IgD-negative memory B cell (primary cell): ENCODE measurements at regions not wholly inside any gene's neighbourhood (a gene's known extent, or its start where the extent isn't known, plus 50 kb on each side); places are given as distances from the start of the nearest gene placed in this dataset.
"Not testable (repeated sequence)": the region's sequence is repeated elsewhere in the genome, so short reads cannot be mapped to it uniquely, and the experiment has no call there.

Source experiments
- H3K27ac Mint-ChIP-seq, 3 donors: one replicate each; pipeline ENCODE4 v1.8.0; 2020 to 2022; ENCODE audit warnings: mild to moderate bottlenecking in 3 of 3, mixed read lengths in 3 of 3, moderate library complexity in 1 of 3
- H3K27me3 Mint-ChIP-seq: one replicate; pipeline ENCODE4 v1.8.0; 2021; ENCODE audit warnings: mixed read lengths
- H3K36me3 Mint-ChIP-seq: one replicate; pipeline ENCODE4 v1.8.0; 2020; ENCODE audit warnings: mild to moderate bottlenecking, mixed read lengths
- H3K4me1 Mint-ChIP-seq, 3 donors: one replicate each; pipeline ENCODE4 v1.8.0; 2020 to 2022; ENCODE audit warnings: mixed read lengths in 3 of 3, mild to moderate bottlenecking in 1 of 3
- H3K4me3 Mint-ChIP-seq, 4 donors: one replicate each; pipeline ENCODE4 v1.8.0; 2020 to 2022; ENCODE audit warnings: mild to moderate bottlenecking in 4 of 4, mixed read lengths in 4 of 4, moderate library complexity in 3 of 4
- H3K9me3 Mint-ChIP-seq, 3 donors: one replicate each; pipeline ENCODE4 v1.8.0; 2020 to 2021; ENCODE audit warnings: mixed read lengths in 3 of 3, mild to moderate bottlenecking in 1 of 3

GRCh38 chr19:28689464-28689863, 523.5 kb downstream of the UQCRFS1 start:
- not testable (repeated sequence) for H3K9me3 Mint-ChIP-seq, H3K4me1 Mint-ChIP-seq, H3K36me3 Mint-ChIP-seq, H3K27me3 Mint-ChIP-seq, H3K27ac Mint-ChIP-seq, H3K4me3 Mint-ChIP-seq

DNA sequence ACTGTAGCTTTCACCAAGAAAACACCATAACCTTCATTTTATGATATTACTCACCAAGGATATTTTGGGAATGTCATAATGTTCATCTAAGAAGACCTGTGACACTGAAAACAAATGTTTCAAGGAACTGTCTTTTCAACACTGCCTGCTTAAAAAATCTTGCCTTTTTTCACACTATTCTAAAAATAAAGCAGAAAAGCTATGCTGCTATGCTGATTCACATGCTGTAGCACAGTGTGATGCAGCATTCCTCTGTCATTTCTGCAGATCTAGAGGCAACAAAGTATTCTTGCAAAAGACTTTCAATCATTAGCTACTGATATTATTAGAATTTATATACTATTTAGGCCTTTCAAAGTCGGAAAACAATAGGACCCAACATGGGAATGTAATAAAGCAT, 525.7 kb downstream of the UQCRFS1 start:
- Mint-ChIP-seq H3K4me3 (no peak overlapping the region), H3K27ac (no peak overlapping the region), H3K4me1 (no peaks in the 10 kb centered on the region), H3K36me3 (no peaks in the 10 kb centered on the region), H3K9me3 (peaks cover 0 to 9% (median 5%) of the 10 kb centered on the region in 3 donors), H3K27me3 (no peaks in the 10 kb centered on the region)

- Mint-ChIP-seq H3K4me1 (no peaks in the 10 kb centered on the region), H3K27me3 (no peaks in the 10 kb centered on the region), H3K36me3 (no peaks in the 10 kb centered on the region), H3K4me3 (no peak overlapping the region), H3K9me3 (peaks cover 0 to 9% (median 5%) of the 10 kb centered on the region in 3 donors), H3K27ac (no peak overlapping the region)
These were observed 526.2 kb downstream of the UQCRFS1 start for GRCh38 chr19:28686756-28687155.

GRCh38 chr19:28685802-28686201, 527.1 kb downstream of the UQCRFS1 start:
- peaks cover 0 to 9% (median 5%) of the 10 kb centered on the region in 3 donors for H3K9me3 Mint-ChIP-seq
- no peak overlapping the region for H3K4me3 Mint-ChIP-seq
- no peak overlapping the region for H3K27ac Mint-ChIP-seq
- no peaks in the 10 kb centered on the region for H3K36me3 Mint-ChIP-seq
- H3K27me3 Mint-ChIP-seq: no peaks in the 10 kb centered on the region
- H3K4me1 Mint-ChIP-seq: no peaks in the 10 kb centered on the region

DNA sequence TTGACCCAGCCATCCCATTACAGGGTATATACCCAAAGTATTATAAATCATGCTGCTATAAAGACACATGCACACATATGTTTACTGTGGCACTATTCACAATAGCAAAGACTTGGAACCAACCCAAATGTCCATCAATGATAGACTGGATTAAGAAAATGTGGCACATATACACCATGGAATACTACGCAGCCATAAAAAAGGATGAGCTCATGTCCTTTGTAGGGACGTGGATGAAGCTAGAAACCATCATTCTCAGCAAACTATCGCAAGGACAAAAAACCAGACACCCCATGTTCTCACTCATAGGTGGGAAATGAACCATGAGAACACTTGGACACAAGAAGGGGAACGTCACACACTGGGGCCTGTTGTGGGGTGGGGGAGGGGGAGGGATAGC, 527.9 kb downstream of the UQCRFS1 start:
- not testable (repeated sequence) for H3K36me3 Mint-ChIP-seq, H3K27ac Mint-ChIP-seq, H3K4me1 Mint-ChIP-seq, H3K27me3 Mint-ChIP-seq, H3K4me3 Mint-ChIP-seq, H3K9me3 Mint-ChIP-seq

DNA sequence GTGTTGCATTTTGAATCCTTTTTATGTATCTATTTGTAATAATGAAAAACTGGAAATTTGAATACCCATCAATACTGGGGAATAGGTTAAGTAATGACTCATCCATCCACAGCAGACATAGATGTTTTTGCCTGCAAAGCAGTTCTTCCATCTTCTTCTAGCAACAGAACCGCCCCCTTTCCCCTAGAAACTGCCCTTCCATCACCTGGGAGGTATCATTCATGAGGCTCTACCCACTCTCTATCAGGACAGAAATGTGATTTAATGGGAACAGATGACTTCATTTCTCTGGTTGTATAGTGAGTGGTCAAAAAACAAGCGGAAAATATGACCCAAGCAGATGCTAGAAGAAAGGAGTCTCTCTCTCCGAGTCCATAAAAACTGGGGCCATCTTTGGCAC, 532.8 kb downstream of the UQCRFS1 start:
- Mint-ChIP-seq H3K9me3 (peaks cover 0 to 8% (median 3%) of the 10 kb centered on the region in 3 donors), H3K27me3 (no peaks in the 10 kb centered on the region), H3K4me3 (peak overlapping the region in 1 of 4 donors; percentile 25), H3K4me1 (no peaks in the 10 kb centered on the region), H3K36me3 (no peaks in the 10 kb centered on the region), H3K27ac (no peak overlapping the region)

- H3K27me3 Mint-ChIP-seq: no peaks in the 10 kb centered on the region
- no peaks in the 10 kb centered on the region for H3K4me1 Mint-ChIP-seq
- no peak overlapping the region for H3K27ac Mint-ChIP-seq
- H3K9me3 Mint-ChIP-seq: peaks cover 9 to 36% (median 19%) of the 10 kb centered on the region in 3 donors
- no peaks in the 10 kb centered on the region for H3K36me3 Mint-ChIP-seq
- H3K4me3 Mint-ChIP-seq: no peak overlapping the region
These were observed 542.1 kb downstream of the UQCRFS1 start for GRCh38 chr19:28670836-28671235.

- H3K9me3 Mint-ChIP-seq: peaks cover 9 to 37% (median 17%) of the 10 kb centered on the region in 3 donors
- H3K27ac Mint-ChIP-seq: no peak overlapping the region
- H3K4me1 Mint-ChIP-seq: no peaks in the 10 kb centered on the region
- no peaks in the 10 kb centered on the region for H3K27me3 Mint-ChIP-seq
- H3K4me3 Mint-ChIP-seq: no peak overlapping the region
- H3K36me3 Mint-ChIP-seq: peaks cover 1% of the 10 kb centered on the region
These were observed 543.1 kb downstream of the UQCRFS1 start for GRCh38 chr19:28669804-28670203.

- no peaks in the 10 kb centered on the region for H3K27me3 Mint-ChIP-seq
- H3K4me1 Mint-ChIP-seq: no peaks in the 10 kb centered on the region
- no peak overlapping the region for H3K4me3 Mint-ChIP-seq
- peaks cover 1% of the 10 kb centered on the region for H3K36me3 Mint-ChIP-seq
- H3K27ac Mint-ChIP-seq: peak overlapping the region in 1 of 3 donors; percentile 88
- peaks cover 7 to 40% (median 18%) of the 10 kb centered on the region in 3 donors for H3K9me3 Mint-ChIP-seq
These were observed 545.5 kb downstream of the UQCRFS1 start for GRCh38 chr19:28667348-28667977.

- Mint-ChIP-seq H3K4me1 (no peaks in the 10 kb centered on the region), H3K27me3 (no peaks in the 10 kb centered on the region), H3K9me3 (peaks cover 3 to 55% (median 19%) of the 10 kb centered on the region in 3 donors), H3K27ac (no peak overlapping the region), H3K4me3 (no peak overlapping the region), H3K36me3 (peaks cover 1% of the 10 kb centered on the region)
These were observed 547.2 kb downstream of the UQCRFS1 start for GRCh38 chr19:28665748-28666147.

DNA sequence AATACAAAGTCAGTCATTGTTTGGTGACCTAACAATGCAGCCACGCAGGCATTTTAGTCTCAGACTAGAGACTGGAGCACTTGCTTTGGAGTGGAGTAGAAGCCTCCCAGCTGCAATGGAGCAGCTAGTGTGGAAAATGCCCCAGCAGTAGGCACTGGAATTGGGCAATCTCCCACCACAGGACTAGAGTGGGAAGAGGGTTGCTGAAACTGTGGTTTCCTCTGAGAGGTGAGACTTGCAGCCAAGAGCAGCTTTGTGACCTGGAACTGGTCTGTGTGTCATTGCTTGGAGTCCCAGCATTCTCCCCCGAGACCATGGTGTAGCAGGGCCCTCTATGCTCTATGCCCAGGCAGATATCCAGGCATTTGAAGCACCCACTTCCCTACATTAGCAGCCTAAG, 556.3 kb downstream of the UQCRFS1 start:
- Mint-ChIP-seq H3K27ac (no peak overlapping the region), H3K9me3 (peaks cover 8 to 25% (median 10%) of the 10 kb centered on the region in 3 donors), H3K36me3 (no peaks in the 10 kb centered on the region), H3K27me3 (no peaks in the 10 kb centered on the region), H3K4me1 (peaks cover 0 to 1% (median 0%) of the 10 kb centered on the region in 3 donors), H3K4me3 (no peak overlapping the region)

DNA sequence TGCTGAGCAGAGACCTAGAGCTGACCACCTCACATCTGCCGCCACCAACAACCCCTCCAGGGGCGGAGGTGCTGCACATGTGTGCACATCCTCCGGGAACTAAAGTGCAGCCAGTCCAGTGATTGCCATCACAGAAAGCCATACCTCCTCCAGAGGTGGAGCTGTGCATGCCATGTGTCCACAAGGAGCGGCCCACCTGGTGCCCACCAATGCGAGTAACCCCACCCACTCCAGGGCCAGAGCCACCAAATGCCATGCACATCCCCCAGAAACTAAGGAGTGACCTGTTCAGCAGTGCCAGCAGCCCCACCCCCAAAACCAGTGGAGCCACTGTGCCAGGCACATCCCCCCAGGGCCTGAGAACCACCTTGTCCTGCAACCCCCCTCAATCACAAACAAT, 557.9 kb downstream of the UQCRFS1 start:
- Mint-ChIP-seq H3K36me3 (no peaks in the 10 kb centered on the region), H3K27ac (no peak overlapping the region), H3K4me3 (no peak overlapping the region), H3K4me1 (peaks cover 0 to 1% (median 0%) of the 10 kb centered on the region in 3 donors), H3K27me3 (no peaks in the 10 kb centered on the region), H3K9me3 (peaks cover 10 to 20% (median 10%) of the 10 kb centered on the region in 3 donors)

GRCh38 chr19:28652765-28653164, 560.2 kb downstream of the UQCRFS1 start:
- Mint-ChIP-seq H3K27ac (no peak overlapping the region), H3K9me3 (peaks cover 3 to 11% (median 9%) of the 10 kb centered on the region in 3 donors), H3K4me1 (peaks cover 0 to 1% (median 0%) of the 10 kb centered on the region in 3 donors), H3K27me3 (no peaks in the 10 kb centered on the region), H3K36me3 (no peaks in the 10 kb centered on the region), H3K4me3 (no peak overlapping the region)

DNA sequence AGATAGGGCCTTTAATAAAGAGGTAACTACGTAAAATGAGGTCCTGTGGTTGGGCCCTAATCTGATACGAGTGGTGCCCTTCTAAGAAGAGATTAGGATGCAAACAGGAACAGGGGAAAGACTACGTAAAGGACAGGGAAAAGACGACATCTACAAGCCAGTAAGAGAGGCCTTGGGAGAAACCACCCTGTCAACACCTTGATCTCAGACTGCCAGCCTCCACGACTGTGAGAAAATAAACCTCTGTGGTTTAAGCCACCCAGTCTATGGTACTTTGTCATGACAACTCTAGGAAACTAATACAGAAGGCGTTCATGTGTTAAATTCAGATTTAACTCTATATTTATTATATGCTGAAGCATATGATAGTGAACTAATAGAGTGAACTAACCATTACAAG, 566.3 kb downstream of the UQCRFS1 start:
- Mint-ChIP-seq H3K36me3 (no peaks in the 10 kb centered on the region), H3K9me3 (peaks cover 8 to 14% (median 8%) of the 10 kb centered on the region in 3 donors), H3K27me3 (no peaks in the 10 kb centered on the region), H3K4me1 (no peaks in the 10 kb centered on the region), H3K4me3 (no peak overlapping the region), H3K27ac (no peak overlapping the region)

DNA sequence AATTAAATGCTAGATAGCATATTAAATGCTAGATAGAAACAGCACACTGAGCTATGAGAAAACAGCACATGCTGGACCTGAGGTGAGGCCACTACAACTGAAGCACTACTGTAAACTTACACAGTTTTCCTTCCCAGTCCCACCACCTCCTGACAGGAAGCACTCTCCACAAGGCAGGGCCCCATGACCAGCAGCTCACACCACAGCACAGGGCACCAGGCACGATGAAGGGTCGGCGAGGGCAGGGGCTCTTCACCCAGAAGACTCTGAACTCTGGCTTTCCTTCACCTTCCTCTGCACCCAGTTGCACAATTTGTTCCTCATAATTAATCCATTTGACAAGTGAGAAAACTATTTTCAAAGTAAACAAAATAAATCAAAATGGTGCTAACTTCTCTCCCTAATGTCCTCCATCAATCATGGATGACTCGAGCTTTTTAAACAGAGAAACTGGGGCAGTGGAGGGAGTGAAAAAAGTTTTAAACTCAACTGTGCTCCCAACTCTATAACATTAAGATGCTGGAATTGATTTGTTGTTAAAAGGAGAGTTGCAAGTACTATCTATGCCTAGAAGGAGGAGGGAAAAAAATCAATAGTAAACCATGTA, 568.7 kb downstream of the UQCRFS1 start:
- Mint-ChIP-seq H3K9me3 (peaks cover 7 to 16% (median 8%) of the 10 kb centered on the region in 3 donors), H3K27ac (no peak overlapping the region), H3K36me3 (no peaks in the 10 kb centered on the region), H3K27me3 (no peaks in the 10 kb centered on the region), H3K4me1 (no peaks in the 10 kb centered on the region), H3K4me3 (no peak overlapping the region)
